ENCODE measurements at regions not wholly inside any gene's neighbourhood (a gene's known extent, or its start where the extent isn't known, plus 50 kb on each side); places are given as distances from the start of the nearest gene placed in this dataset.

DNA sequence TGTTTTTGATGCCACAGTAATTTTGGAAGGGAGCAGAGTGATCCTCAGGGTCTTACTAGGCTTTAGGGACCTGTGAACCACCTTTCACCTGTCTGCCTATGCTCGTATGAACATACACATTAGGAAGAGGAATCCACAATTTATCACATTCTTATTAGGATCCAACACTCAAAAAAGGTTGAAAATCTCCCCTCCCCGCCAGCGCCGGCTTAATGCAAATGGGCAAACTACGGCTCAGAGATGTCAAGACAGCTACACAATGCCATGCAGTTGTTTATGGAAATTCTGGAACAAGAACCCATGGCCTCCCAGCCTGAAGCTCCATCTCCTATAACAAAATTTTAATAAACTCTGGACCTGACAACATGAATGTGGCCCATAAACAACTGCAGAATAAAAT, 375.9 kb upstream of the ACVR2A start:
- no peak for DNase-seq (ENCODE audit: low read depth, low spot score)

DNA sequence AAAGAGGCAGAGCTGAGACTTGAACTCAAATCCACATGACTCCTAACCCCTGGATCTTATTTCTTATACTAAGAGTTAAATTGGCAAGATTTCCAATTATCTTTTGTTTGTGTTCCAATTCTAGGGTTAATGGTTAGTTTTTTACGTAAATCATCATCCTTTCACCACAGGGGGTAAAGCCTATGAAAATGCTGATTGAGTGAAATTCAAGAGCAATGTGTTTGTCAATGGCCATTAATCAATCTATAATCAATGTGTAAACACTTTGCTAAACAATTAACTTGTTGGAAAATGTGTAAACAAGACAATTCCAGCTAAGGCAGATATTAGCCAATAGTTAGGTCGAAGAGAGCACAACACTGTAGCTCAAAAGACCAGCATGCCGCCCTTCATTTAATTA, 376.5 kb upstream of the ACVR2A start:
- no peak for DNase-seq (ENCODE audit: low read depth, low spot score)

DNA sequence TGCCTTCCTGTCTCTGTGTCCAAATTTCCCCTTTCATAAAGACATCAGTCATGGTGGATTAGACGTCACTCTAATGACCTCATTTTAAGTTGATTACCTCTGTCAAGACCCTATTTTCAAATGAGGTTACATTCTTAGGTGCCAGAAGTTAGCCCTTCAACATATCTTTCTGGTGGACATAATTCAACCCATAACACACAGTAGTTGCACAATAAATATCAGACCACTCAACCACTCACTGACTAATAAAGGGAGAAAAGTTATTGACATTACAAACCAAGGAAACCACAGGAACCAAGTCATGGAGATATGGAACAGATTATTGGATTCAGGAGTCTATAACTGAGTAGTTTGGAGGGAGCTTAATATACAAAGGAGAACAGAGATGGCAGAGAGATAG, 377.4 kb upstream of the ACVR2A start:
- DNase-seq (ENCODE audit: low read depth, low spot score) = no peak

DNA sequence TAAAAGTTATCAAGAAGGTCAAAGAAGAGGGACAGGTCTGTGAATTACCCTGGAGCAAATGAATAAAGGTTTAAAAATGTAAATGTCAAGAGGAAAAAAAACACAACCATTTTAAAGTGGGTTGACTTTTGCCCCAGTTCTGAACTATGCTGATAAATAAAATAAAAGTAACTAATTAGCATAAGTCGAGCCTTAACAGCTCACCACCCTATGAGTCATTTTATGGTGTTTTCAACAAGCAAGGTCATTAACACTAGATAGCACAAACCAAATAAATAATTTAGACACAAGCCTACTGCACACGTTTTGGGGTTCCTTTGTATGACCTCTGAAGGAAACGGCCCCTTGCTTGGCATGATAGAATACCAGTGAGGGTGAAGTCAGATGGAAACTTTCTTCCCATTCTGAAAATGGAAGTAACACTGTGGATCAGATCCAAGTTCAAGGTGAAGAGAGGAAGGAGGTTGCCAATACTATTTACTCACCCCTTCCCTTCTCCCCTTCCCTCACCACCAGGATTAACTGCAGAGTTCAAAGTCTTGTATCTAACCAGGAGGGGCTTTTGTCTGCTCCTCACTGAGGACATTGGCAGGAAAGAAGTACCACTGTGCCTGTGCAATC, 380.0 kb upstream of the ACVR2A start:
- DNase-seq (ENCODE audit: low read depth, low spot score) = no peak

DNA sequence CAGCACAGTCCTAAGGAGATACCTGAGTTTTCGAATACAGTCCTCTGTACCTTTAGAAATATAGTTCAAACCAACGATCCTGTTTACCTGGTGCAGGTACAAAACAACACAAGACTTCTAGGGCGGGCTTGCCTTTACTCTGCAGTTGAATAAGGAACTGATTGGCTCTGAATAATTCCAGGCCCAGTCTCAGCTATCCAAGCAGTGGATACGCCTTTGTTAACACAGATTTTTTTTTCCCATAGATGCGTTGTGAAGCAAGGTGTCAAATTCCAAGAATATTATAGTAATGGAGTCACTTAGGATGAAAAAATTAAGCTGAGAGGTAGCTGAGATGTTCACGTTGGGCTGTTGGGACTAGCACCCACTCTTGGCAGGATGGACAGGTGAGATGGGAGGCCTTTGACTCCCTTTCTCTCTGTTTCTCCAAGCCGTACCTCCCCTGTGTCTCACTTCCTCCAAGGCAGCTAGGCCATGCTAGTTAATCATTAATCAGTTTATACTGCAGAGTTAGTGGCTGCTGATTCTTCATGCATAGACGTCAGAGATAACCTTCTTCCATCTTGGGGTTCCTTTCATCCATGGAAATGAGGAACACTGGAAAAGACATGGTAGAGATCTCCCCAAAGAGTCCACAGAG, 380.8 kb upstream of the ACVR2A start:
- DNase-seq (ENCODE audit: low read depth, low spot score) = no peak

DNA sequence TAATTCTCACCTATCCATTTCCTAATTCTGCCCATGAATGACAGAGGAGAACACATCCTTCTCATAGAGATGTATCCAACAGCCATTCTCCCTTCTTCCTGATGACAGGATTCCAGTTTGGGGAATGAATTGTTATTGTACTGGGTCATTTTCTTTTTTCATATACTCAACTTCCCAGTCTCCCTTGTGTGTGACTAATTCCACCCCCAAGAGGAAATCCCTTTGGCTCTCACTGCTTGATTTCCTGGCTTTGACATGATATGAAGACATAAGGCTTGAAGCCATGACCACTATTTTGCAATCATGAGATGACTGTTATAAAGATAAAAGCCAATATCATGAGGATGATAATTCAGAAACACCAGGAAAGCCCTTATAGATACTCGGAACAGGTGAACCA, 384.7 kb upstream of the ACVR2A start:
- DNase-seq (ENCODE audit: low read depth, low spot score) = no peak

DNA sequence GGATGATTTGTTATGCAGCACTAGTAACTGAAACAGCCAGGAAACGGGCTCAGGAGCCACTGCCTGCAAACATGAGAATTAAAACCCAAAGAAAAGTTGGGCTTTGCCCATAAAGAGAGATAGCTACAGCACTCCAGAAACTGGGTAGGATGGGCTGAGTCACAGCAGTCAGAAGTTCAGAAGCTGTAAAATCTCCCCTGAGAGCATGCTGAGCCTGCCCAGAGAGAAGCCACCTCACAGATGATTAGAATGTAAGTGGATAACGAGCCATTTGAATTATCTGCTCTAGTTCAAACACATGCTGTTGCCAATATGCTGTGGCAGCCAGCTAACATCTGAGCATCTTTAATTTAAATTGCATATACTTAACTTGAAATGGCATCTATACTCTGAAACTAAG, 388.1 kb upstream of the ACVR2A start:
- no peak for DNase-seq (ENCODE audit: low read depth, low spot score)

DNA sequence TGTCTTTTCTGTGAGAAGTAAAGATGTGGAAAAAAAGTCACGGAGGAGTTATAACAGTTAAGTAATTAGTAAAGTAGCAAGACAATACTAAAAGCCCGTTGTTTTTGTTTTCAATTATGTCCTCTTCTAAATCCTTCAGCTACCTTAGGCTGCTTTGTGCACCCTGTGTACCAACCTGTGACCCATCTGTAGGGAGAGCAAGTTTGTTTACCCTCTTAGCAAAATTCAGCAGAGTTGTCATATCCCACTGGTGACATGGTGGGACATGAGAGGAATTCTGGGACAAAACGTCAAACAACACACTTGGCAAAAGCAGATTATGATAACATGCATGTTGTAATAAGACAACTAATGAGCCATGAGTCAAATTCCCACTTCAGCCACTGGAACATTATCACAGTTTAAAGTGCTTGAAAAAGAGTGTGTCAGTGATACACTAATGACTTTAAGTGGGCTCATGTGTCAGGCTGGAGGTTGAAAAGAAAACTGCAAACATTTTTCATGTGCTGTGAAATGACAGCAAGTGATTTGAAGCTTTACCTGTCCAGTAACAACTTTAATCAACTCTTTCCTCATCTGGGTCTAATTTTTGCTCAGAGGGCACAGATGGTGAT, 392.8 kb upstream of the ACVR2A start:
- DNase-seq (ENCODE audit: low read depth, low spot score) = no peak

DNA sequence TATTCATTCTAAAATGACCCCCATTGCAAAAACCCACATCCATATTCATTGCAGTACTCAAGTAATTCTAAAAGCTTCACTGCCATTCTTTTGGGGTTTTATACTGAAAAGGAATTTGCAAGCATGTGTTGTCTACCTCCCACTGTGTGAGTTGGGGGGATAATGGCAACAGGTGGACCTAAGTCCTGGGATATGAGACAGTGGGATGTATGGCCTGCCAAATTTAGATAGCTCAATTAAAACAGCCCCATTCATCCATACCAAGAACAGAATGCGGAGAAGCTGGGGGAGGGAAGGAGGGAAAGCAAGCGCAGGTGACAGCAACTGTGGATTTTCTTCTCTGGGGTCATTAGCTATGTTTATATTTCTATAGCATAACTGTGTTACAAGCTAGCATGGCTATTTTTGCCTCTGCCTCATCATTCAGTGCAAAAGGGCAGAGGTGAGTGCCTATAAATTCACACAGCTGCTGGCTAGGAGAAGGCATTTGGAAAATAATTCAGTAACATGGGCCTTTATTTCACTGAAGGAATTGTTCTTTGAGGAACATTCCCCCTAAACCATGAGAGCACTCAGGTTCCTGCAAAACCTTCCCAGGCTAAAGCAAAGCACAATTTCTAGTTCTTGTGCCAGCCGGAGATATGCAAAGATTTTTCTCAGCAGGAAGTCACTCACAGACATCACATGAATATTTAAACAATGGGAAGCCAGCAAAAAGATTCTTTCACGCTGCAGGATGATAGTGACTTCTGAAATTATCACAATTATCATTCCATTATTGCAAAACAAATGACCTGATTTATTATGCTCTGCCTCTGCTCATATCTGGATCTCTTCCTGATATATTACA, 393.9 kb upstream of the ACVR2A start:
- no peak for DNase-seq (ENCODE audit: low read depth, low spot score)

DNA sequence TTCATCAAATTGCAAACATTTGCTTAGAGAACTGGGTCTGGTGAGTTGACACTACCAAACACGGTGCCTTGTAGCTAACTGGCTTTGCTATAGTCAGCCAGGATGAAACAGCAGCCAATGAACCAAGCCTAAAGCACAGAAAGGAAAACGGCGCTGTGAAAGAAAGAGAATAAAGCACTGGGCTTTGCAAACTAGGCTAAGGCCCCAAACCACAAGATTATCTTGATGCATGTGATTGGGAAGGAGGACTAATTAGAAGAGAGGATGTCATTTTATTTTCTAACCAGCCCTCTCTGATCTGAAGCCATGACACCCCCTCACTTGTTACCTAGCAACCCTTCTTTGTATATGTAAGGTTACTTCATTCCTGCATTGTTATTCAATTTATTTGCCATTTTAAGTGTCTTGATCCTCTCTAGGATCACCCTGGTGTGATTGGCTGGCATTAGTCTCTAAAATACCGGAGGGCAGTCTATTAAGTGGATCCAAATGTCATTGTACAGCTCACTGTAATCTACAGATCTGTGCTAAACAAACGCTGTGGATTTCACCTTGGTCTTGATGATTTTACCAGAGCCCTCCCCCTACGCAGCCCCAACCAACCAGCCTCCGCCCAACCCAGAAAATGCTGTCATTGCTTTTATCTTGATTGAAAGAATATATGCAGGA, 395.4 kb upstream of the ACVR2A start:
- no peak for DNase-seq (ENCODE audit: low read depth, low spot score)

DNA sequence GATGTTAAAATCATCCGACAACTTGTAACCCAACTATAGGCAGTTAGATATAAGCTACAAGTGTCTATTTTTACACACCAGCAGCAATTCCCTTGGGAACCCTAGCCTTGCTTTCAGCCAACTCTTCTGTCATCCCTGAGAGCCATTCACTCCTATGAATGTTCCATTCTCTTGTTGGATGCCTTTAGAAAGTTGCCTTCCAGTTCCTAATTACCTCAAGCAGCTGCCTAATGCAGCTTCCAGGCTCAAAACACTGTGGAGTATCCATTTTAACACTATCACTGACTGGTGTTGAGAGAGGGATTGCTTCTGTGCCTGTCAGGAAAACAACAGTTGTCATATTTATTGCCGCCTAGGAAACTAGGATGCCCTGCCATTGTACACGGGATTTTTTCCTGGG, 402.0 kb upstream of the ACVR2A start:
- DNase-seq (ENCODE audit: low read depth, low spot score) = no peak

DNA sequence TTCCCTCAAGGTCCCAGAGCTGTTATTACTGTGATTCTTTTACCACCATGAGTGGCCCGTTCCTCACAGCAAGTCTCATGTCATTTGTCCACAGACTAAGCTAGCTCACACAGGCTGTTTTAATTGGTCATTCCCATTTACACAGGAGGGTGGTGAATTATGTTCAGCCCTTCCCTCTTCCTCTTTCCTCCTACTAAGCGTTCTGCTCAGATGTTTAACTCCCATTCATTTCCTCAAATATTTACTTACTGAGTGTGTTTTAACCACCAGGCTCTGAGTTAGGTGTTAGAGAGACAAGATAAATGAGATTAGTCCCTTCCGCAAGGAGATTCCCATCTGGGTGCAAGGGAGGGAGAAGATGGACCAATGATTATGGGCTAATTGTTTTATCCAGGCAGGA, 403.6 kb upstream of the ACVR2A start:
- DNase-seq (ENCODE audit: low read depth, low spot score) = no peak

DNA sequence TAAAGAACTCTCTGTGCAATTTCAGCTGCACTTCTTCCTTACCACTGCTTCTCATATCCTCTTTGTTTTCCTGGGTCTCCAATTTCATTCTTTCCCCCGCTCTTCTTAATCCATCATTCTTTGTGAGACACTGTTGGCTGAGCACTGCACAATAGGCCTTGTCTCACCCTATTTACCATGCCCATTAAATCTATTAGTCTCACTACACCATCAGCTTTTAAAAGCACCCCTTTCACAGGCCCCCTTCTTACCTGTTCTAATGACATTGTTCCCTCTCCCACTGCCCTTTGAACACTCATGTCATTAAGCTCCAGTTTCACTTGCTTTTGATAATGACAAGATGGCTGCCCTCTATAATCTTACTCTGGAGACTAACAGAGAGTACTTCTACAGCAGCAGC, 404.1 kb upstream of the ACVR2A start:
- DNase-seq (ENCODE audit: low read depth, low spot score) = no peak

DNA sequence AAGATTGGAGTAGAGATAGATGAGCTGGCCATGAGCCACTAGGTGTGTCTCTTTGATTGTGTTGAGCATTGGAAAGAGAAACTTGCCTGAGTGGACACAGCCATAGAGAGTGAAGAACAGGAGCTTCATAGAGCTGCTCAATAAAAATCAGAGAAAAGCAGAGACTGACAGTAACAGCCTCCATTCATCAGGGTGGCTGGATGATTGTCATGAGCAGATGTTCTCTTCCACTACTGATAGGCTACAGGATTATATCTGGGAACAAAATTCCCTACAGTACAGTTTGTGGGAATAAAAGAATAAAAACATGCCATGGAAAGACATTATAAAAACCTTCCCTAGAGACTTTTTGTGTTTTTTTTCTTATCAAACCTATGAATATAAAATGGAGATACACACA, 404.8 kb upstream of the ACVR2A start:
- no peak for DNase-seq (ENCODE audit: low read depth, low spot score)

DNA sequence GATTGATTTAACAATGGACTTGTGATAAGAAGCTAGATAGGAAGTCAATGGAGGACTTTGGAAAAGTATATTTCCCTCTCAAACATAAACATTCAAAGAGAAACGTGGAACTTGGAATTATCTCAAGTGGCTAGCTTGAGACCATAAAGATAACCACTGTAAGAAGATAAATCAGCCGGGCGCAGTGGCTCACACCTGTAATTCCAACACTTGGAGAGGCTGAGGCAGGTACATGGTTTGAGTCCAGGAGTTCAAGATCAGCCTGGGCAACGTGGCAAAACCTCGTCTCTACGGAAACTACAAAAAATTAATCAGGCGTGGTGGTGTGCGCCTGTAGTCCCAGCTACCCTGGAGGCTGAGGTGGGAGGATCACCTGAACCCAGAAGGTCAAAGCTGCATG, 405.9 kb upstream of the ACVR2A start:
- DNase-seq (ENCODE audit: low read depth, low spot score) = no peak

DNA sequence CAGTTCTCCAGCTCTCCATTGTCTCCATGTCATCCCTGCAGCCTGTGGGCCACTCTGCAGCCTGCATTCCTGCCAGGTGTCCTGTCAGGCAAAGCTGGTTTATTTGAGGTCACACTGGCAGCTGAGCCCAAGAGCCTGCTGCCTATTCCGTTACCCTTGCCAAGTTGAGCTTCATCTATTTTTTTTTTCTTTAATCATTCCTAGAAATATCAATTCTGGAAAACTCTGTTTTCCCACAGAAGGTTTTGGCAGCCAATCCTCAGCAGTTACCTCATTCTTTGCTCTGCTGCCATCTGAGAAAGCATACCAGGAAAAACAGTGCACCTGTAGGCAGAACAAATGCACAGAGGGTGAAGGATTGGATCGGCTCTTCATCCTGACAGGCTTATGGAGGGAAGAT, 411.0 kb upstream of the ACVR2A start:
- no peak for DNase-seq (ENCODE audit: low read depth, low spot score)

DNA sequence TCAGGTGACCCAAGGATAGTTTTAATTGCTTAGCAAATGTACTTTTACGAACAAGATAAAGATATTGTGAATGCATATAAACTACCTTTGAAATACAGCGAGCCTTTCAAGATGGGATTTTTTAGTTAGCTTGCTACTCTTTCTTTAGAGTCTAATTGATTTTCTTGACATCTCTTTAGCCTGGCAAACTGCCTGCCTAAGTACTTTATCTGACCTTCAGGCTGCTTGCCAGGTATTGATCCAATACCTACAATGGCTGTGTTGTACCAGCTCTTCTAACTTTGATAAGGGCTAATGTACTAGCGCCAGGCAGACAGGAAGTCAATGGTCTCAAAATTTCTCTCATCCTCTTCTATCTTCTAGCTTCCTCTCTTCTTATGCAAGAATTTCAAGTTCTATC, 414.4 kb upstream of the ACVR2A start:
- DNase-seq (ENCODE audit: low read depth, low spot score) = no peak

DNA sequence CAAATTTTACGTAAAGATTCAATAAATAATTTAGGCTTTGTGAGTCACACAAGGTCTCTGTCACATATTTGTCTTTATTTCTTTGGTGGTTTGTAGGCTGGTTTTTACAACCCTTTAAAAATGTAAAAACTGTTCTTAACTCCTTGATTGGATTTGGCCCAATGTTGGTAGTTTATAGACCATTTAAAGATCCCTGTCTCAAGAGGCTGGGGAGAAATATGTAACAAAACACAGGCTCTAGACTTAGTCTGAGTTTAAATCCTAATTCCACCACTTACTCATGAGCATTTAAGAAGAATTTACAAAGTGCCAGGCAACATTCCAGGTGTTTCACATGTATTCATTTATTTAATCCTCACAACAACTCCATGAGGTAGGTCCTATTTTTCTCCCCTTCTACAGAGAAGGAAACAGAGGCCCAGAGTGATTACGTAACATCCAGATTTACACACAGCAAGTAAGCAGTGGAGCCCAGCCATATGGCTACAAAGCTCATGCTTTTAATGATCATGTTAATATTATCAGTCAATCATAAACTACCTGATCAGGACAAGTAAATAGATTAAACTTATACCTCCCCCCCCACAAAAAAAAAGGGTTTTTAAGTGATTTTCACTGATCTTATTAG, 416.6 kb upstream of the ACVR2A start:
- DNase-seq (ENCODE audit: low read depth, low spot score) = no peak

DNA sequence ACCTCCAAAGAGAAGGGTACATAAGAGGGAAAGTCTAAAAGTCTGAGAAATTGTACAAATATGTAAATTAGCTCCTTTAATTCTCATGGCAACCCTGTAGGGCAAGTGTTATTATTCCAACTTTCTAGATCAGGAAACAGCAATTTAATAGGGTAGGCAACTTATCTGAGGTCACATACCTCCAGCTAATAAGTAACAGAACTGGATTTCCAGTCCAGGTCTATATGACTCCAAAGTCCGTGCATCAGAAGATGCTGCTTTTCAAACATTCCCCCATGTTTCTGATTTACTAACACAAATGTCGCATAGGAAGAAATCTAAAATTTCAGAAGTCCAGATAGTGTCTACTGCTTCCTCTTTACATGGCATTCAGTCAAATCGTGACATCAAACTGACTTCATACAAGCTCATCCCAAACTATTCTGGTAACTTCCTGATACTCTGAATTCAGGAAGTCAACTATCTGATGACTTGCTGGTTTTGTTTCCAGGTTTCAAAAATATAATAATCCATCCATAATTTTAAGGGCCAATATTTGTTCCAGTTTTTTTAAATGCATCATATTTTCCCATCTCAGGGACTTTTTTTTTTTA, 419.3 kb upstream of the ACVR2A start:
- DNase-seq (ENCODE audit: low read depth, low spot score) = no peak

DNA sequence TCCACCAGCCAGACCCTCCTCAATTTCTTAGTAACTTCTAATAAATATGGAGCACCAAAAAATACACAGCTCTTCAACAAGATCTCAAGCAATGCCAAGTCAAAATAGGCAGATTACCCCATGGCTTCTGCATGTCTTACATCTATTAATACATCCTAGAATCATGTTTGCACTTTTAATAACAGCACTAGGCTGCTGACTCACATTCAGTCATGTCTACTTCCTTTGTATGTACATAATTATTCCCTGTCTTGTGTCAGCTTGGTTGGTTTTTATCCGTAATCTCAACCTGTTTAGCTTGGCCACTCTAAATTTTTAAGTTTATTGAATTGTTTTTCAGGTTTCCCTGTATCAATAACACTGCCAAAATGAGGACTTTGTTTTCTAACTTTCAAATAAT, 420.1 kb upstream of the ACVR2A start:
- no peak for DNase-seq (ENCODE audit: low read depth, low spot score)

All from smooth muscle cell of the brain vasculature (primary cell).